HG02981 (cell line): ENCODE measurements at regions not wholly inside any gene's neighbourhood (a gene's known extent, or its start where the extent isn't known, plus 50 kb on each side); places are given as distances from the start of the nearest gene placed in this dataset.
"Not testable (repeated sequence)": the region's sequence is repeated elsewhere in the genome, so short reads cannot be mapped to it uniquely, and the experiment has no call there.

Experiments used
- ATAC-seq: cut with Tn5 transposase; IDR thresholded peaks from one replicate; pipeline ENCODE4 v1.9.1; 2021; ENCODE audit warnings: mild to moderate bottlenecking, moderate library complexity; ENCODE audit not compliant: unreplicated experiment

DNA sequence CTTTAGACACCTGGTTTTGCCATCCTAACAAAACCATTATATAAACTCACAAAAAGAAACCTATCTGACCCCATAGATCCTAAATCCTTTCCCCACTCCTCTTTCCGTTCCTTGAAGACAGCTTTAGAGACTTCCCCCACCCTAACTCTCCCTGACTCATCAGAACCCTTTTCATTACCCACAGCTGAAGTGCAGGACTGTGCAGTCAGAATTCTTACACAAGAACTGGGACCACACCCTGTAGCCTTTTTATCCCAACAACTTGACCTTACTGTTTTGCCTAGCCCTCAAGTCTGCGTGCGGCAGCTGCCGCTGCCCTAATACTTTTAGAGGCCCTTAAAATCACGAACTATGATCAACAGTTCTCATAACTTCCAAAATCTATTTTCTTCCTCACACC lies 254.9 kb upstream of the GULP1 start:
- not testable (repeated sequence) for ATAC-seq

DNA sequence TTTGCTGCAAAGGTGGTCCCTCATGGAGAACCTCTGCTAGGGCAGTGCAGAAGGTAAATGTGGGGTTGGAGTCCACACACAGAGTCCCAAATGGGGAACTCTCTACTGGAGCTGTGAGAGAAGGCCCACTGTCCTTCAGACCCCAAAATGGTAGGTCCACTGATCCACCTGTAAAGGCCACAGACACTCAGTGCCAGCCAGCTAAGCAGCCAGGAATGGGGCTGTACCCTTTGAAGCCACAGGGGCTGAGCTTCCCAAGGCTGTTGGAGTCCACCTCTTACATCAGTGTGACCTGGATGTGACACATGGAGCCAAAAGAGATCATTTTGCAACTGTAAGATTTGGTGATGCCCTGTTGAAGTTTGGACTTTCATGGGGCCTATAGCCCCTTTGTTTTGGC lies 252.4 kb upstream of the GULP1 start:
- no peak for ATAC-seq

GRCh38 chr2:188042412-188042811 lies 249.3 kb upstream of the GULP1 start:
- no peak for ATAC-seq

- no peak for ATAC-seq
These were observed 246.7 kb upstream of the GULP1 start for GRCh38 chr2:188045016-188045415.

GRCh38 chr2:188046437-188046836 lies 245.2 kb upstream of the GULP1 start:
- no peak for ATAC-seq

GRCh38 chr2:188047735-188048134 lies 243.9 kb upstream of the GULP1 start:
- no peak for ATAC-seq

GRCh38 chr2:188050726-188051125 lies 240.9 kb upstream of the GULP1 start:
- no peak for ATAC-seq

GRCh38 chr2:188051706-188052105 lies 240.0 kb upstream of the GULP1 start:
- no peak for ATAC-seq

DNA sequence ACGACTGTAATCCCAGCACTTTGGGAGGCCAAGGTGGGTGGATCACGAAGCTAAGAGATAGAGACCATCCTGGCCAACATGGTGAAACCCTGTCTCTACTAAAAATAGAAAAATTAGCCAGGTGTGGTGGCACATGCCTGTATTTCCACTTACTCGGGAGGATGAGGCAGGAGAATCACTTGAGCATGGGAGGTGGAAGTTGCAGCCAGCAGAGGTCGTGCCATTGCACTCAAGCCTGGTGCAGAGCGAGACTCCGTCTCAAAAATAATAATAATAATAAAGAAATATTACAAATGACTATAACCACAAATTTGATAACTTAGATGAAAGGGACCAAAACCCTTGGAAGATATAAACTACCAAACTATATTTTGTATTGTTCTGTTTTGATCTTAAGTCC lies 226.3 kb upstream of the GULP1 start:
- no peak for ATAC-seq

- ATAC-seq, result no peak
These were observed 223.6 kb upstream of the GULP1 start for GRCh38 chr2:188068093-188068492.

- ATAC-seq, result peak; percentile 50
These were observed 215.3 kb upstream of the GULP1 start for GRCh38 chr2:188076149-188077056.

GRCh38 chr2:188077757-188078156 lies 213.9 kb upstream of the GULP1 start:
- ATAC-seq, result no peak

GRCh38 chr2:188078534-188078933 lies 213.1 kb upstream of the GULP1 start:
- ATAC-seq, result no peak

DNA sequence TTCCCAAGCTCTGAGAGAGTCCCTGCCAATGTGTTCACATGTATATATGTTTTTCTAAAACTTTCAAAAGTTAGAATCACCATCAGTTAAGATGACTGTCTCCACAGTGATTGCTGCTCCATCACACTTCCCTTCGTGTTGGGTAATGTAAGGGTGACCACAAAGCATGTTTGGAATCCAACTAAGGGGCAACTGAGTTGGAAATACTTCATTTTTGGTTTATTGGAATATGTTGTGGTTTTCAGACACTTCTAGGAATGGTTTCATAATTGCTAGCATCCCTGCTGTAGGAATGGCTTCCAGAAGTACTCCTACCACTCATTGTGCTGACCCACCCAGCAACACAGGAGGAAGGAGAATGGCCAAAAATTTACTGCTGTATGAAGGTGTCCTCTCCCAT lies 212.5 kb upstream of the GULP1 start:
- no peak for ATAC-seq

DNA sequence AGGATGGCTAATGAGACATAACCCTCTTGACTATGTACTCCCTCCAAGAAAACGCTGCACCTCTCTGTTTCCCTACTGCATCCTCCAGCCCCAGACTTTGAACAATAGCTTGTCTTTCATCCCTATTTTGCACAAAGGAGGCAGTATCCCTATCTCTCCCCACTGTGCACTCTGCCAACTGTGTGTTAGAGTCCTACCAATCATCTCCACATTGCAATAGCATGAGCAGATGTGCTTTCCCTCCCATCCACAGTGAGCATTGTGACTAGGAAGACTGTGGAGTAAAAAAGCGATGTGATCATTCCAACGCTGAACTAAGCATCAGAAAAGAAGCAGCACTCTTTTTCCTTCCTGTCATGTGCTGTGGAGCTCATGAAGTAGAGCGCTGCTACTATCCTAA lies 206.3 kb upstream of the GULP1 start:
- ATAC-seq, result no peak

DNA sequence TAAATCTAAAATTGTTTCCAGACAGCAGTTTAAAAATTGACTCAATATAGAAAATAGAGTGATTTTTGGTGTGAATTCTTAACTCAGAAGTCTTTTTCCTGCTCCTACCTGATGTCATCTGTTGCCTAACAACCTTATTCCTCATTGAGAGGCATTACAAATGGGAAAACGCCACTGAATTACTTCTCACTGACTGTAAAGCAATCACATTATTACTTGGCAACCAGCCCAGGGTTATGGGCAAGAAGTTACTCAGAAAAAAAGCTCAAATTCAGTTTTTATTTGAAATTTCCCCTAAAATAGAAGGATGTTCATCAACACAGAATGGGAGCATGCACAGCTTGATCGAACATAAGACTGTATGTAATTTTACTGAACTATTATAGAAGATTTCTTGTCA lies 201.8 kb upstream of the GULP1 start:
- ATAC-seq, result no peak

- ATAC-seq, result no peak
These were observed 200.5 kb upstream of the GULP1 start for GRCh38 chr2:188091220-188091619.

DNA sequence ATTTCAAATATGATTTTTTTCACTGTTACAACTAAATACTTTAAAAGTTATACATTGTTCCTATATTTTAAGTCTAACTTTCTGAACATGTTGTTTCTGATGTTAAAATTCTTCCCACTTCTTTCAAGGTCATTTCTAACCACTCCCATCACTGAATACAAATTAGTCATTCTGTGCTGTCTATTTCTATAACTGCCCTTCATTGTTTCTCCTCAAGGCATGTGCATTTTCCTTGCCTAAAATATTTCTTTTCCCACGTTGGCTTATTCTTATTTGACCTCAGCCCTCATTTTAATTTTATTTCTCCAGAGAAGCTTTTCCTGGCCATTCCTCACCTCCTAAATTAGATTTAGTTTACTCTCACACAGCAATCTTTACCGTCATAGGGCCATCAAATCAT lies 198.9 kb upstream of the GULP1 start:
- no peak for ATAC-seq

GRCh38 chr2:188096910-188097309 lies 194.8 kb upstream of the GULP1 start:
- no peak for ATAC-seq

DNA sequence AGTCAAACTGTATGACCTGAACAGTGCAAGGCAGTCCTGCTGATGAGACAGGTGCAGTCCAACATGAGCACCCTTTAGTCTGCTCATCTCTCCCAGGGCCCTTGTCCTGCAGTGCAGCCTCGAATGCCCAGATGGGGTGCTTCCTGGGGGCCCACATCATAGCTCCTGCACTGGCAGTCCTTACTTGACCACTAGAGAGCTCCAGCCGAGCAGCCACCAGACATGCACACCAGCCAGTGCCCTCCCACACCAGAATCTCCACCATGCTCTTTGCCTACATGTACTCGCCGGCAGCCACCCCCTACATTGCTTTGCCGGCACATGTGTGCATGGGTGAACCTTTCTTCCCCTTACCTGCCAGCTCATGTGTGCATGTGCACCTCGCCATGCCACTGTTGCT lies 188.8 kb upstream of the GULP1 start:
- no peak for ATAC-seq

- ATAC-seq, result no peak
These were observed 177.7 kb upstream of the GULP1 start for GRCh38 chr2:188114014-188114413.

DNA sequence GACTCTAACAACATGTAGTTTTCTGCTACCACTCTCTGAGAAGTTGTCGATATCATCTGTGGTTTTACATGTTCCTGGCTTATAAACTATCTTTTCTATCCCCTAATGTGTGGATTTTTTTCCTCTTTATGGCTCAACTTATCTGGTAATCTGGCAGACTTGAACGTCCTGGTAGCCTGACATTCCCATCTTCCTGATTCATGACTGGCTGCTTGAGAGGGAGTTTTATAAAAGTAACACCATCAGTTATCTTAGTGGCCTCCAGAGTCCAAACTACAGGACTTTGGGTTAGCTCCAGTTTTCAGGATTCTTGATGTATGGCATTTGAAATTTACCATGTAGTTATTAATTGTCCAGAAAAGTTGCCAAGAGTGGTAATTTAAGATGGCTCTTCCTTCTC lies 174.0 kb upstream of the GULP1 start:
- ATAC-seq, result no peak

DNA sequence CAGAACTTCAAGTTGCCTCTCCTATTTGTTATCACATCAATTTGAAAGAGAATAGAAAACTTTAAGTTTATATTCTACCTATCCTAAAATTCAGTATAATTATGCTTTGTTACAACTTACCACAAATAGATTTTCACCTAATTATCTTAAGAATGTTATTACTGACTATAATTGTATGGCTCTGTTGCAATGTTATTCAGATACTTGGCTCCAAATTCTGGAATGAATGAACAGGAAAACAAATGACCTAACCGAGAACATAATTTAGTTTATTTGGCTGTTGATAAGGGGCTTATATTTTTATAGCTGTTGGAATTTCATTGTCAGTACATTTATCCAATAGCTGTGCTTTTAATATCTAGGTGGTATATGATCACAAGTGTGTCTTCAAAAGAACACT lies 173.2 kb upstream of the GULP1 start:
- ATAC-seq, result no peak
